ENCODE measurements at regions not wholly inside any gene's neighbourhood (a gene's known extent, or its start where the extent isn't known, plus 50 kb on each side); places are given as distances from the start of the nearest gene placed in this dataset.
"Not testable (repeated sequence)": the region's sequence is repeated elsewhere in the genome, so short reads cannot be mapped to it uniquely, and the experiment has no call there.

DNA sequence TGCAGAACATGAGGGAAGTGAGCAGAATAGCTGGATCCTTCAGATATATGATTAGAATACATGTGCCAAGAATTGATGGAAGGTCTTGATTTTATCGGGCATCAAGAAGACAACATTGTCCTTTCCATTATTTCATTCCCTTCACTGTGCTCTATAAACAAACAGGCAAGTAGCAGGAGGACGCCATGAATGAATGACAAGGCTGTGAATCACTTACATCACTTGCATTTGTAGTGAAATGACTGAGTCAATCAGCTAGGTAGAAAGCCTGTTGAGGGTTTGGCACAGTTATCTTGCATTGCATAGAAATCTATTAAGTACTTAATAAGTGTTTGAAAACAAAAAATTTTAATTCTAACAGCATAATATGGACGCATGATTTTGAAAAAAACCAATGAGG is 548.8 kb upstream of the IZUMO3 start:
- Histone ChIP-seq H3K36me3 (ENCODE audit: control insufficient read depth, insufficient read depth, low read length) (no peaks in the 10 kb centered on the region), H3K4me3 (ENCODE audit: low read depth, low read length) (no peak overlapping the region), H3K9me3 (ENCODE audit: control insufficient read depth, insufficient read depth, low read depth, low read length) (no peaks in the 10 kb centered on the region), H3K27me3 (ENCODE audit: control insufficient read depth, insufficient read depth, low read length) (no peaks in the 10 kb centered on the region), H3K4me1 (ENCODE audit: control insufficient read depth, insufficient read depth, low read length) (no peaks in the 10 kb centered on the region), H3K9ac (ENCODE audit: low read length) (no peak overlapping the region), H3K27ac (ENCODE audit: low read depth, low read length) (no peak overlapping the region)

- no peak overlapping the region for H3K9ac ChIP-seq (ENCODE audit: low read length)
- H3K36me3 ChIP-seq (ENCODE audit: control insufficient read depth, insufficient read depth, low read length): no peaks in the 10 kb centered on the region
- no peak overlapping the region for H3K4me3 ChIP-seq (ENCODE audit: low read depth, low read length)
- no peaks in the 10 kb centered on the region for H3K27me3 ChIP-seq (ENCODE audit: control insufficient read depth, insufficient read depth, low read length)
- H3K4me1 ChIP-seq (ENCODE audit: control insufficient read depth, insufficient read depth, low read length): no peaks in the 10 kb centered on the region
- H3K9me3 ChIP-seq (ENCODE audit: control insufficient read depth, insufficient read depth, low read depth, low read length): peaks cover 5% of the 10 kb centered on the region
- H3K27ac ChIP-seq (ENCODE audit: low read depth, low read length): no peak overlapping the region
Observed at GRCh38 chr9:25078202-25078601, 532.5 kb upstream of the IZUMO3 start.

DNA sequence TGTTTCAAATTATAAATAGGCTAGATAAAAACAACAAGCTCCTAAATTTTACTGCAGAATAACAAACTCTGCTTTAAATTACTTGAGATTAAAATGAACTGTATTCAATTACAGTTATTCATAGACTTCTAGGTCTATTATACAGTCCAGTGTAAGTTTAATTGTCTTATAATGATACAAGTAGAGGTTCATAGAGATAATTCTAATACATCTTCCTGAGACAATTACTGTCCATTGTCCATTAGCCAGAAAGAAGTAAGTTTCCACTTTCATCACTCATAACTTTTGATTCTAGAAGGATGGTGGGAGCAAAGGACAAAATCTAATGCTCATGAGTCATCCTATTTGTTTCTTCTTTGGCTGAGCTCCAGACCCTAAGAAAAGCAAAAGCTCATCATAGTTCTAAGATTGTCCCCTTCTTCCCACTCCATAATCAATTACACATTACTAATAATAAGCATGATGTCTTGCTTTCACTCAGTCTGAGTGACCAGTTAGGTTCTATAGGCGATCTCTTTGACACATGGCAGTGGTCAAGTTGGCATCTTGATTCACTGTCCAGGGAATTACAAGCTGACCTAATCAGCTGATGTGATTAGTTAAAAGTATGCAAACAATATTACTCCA is 502.5 kb upstream of the IZUMO3 start:
- Histone ChIP-seq H3K9me3 (ENCODE audit: control insufficient read depth, insufficient read depth, low read depth, low read length) (peaks cover 6% of the 10 kb centered on the region; the same call in 1 of the 2 replicates), H3K27me3 (ENCODE audit: control insufficient read depth, insufficient read depth, low read length) (no peaks in the 10 kb centered on the region), H3K4me3 (ENCODE audit: low read depth, low read length) (no peak overlapping the region), H3K36me3 (ENCODE audit: control insufficient read depth, insufficient read depth, low read length) (no peaks in the 10 kb centered on the region), H3K27ac (ENCODE audit: low read depth, low read length) (no peak overlapping the region), H3K4me1 (ENCODE audit: control insufficient read depth, insufficient read depth, low read length) (no peaks in the 10 kb centered on the region), H3K9ac (ENCODE audit: low read length) (no peak overlapping the region)

DNA sequence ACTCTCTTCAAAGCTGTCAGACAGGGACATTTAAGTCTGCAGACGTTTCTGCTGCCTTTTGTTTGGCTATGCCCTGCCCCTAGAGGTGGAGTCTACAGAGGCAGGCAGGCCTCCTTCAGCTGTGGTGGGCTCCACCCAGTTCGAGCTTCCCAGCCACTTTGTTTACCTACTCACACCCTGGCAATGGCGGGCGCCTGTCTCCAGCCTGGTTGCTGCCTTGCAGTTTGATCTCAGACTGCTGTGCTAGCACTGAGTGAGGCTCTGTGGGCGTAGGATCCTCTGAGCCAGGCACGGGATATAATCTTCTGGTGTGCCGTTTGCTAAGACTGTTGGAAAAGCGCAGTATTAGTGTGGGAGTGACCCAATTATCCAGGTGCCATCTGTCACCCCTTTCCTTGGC is 499.8 kb upstream of the IZUMO3 start:
- not testable (repeated sequence) for H3K9me3 ChIP-seq (ENCODE audit: control insufficient read depth, insufficient read depth, low read depth, low read length); H3K4me1 ChIP-seq (ENCODE audit: control insufficient read depth, insufficient read depth, low read length); H3K27me3 ChIP-seq (ENCODE audit: control insufficient read depth, insufficient read depth, low read length); H3K27ac ChIP-seq (ENCODE audit: low read depth, low read length); H3K36me3 ChIP-seq (ENCODE audit: control insufficient read depth, insufficient read depth, low read length); H3K9ac ChIP-seq (ENCODE audit: low read length); H3K4me3 ChIP-seq (ENCODE audit: low read depth, low read length)

DNA sequence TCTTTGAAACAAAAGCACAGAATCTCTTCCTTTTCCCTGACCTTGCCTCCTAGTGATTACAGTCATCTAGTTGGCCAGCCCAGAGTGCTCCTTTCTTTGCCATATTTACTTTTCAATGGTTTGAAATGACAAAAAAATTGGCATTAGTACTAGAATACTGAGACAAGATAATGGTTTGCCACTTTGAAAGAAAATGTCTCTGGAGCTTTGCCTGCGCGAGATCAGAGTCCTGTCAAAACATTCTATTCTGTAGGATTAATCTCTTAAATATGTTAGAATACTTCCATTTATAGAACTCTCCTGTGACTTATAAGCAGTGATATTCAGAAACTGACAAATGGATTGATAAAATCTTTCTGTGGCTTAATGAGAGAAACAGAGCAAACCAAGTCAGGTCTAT is 484.0 kb upstream of the IZUMO3 start:
- no peaks in the 10 kb centered on the region for H3K4me1 ChIP-seq (ENCODE audit: control insufficient read depth, insufficient read depth, low read length)
- no peaks in the 10 kb centered on the region for H3K27me3 ChIP-seq (ENCODE audit: control insufficient read depth, insufficient read depth, low read length)
- no peak overlapping the region for H3K4me3 ChIP-seq (ENCODE audit: low read depth, low read length)
- no peak overlapping the region for H3K9ac ChIP-seq (ENCODE audit: low read length)
- H3K36me3 ChIP-seq (ENCODE audit: control insufficient read depth, insufficient read depth, low read length): no peaks in the 10 kb centered on the region
- H3K27ac ChIP-seq (ENCODE audit: low read depth, low read length): no peak overlapping the region
- H3K9me3 ChIP-seq (ENCODE audit: control insufficient read depth, insufficient read depth, low read depth, low read length): no peaks in the 10 kb centered on the region

DNA sequence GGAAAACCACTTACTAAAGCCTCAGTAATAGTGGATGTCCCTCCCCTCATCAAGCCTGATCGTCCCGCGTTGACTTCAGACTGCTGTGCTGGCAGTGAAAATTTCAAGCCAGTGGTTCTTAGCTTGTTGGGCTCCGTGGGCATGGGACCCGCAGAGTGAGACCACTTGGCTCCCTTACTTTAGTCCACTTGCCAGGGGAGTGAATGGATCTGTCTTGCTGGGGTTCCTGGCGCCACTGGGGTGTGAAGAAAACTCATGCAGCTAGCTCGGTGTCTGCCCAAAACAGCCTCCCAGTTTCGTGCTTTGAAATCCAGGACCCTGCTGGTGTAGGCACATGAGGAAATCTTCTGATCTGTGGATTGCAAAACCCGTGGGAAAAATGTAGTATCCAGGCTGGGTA is 480.0 kb upstream of the IZUMO3 start:
- Histone ChIP-seq H3K4me1 (ENCODE audit: control insufficient read depth, insufficient read depth, low read length) (no peaks in the 10 kb centered on the region), H3K36me3 (ENCODE audit: control insufficient read depth, insufficient read depth, low read length) (no peaks in the 10 kb centered on the region), H3K27ac (ENCODE audit: low read depth, low read length) (no peak overlapping the region), H3K27me3 (ENCODE audit: control insufficient read depth, insufficient read depth, low read length) (no peaks in the 10 kb centered on the region), H3K9me3 (ENCODE audit: control insufficient read depth, insufficient read depth, low read depth, low read length) (no peaks in the 10 kb centered on the region), H3K9ac (ENCODE audit: low read length) (no peak overlapping the region), H3K4me3 (ENCODE audit: low read depth, low read length) (no peak overlapping the region)

GRCh38 chr9:25025156-25025555 is 479.5 kb upstream of the IZUMO3 start:
- no peaks in the 10 kb centered on the region for H3K36me3 ChIP-seq (ENCODE audit: control insufficient read depth, insufficient read depth, low read length)
- H3K9ac ChIP-seq (ENCODE audit: low read length): no peak overlapping the region
- no peak overlapping the region for H3K4me3 ChIP-seq (ENCODE audit: low read depth, low read length)
- H3K27me3 ChIP-seq (ENCODE audit: control insufficient read depth, insufficient read depth, low read length): no peaks in the 10 kb centered on the region
- H3K9me3 ChIP-seq (ENCODE audit: control insufficient read depth, insufficient read depth, low read depth, low read length): no peaks in the 10 kb centered on the region
- H3K4me1 ChIP-seq (ENCODE audit: control insufficient read depth, insufficient read depth, low read length): no peaks in the 10 kb centered on the region
- no peak overlapping the region for H3K27ac ChIP-seq (ENCODE audit: low read depth, low read length)

- Histone ChIP-seq H3K36me3 (ENCODE audit: control insufficient read depth, insufficient read depth, low read length) (no peaks in the 10 kb centered on the region), H3K27me3 (ENCODE audit: control insufficient read depth, insufficient read depth, low read length) (no peaks in the 10 kb centered on the region), H3K4me1 (ENCODE audit: control insufficient read depth, insufficient read depth, low read length) (no peaks in the 10 kb centered on the region), H3K4me3 (ENCODE audit: low read depth, low read length) (no peak overlapping the region), H3K27ac (ENCODE audit: low read depth, low read length) (no peak overlapping the region), H3K9me3 (ENCODE audit: control insufficient read depth, insufficient read depth, low read depth, low read length) (0 out of 2 replicates have a peak, but pooled peaks cover 3% of the 10 kb centered on the region), H3K9ac (ENCODE audit: low read length) (no peak overlapping the region)
Observed at GRCh38 chr9:25017779-25018178, 472.1 kb upstream of the IZUMO3 start.

DNA sequence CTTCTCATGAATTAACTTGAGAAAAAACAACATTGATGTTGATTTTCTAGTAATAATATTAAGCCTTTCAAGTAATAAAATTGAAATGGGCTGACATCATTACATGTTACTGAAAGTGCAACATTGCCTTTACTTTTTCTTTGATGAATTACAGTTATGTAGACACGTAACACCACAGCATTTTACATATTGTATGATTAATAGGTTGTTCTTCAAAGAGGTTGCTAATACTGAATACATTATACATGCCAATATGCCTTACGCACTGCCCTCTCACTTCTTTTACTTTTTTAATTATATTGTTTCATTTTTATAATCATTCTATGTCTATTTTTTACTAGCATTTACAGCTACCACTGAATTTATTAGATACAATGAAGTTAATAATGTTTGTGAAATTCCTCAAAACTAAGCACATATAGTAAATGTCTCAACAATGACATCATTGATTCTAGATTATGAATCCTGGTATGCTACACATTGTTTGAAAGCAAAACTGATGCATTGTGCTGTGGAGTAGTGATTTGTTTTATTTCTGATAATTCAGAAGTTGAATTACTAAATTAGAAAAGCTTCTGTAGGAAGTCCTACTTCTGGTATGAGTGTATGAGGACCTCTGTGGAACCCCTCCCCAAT is 464.4 kb upstream of the IZUMO3 start:
- Histone ChIP-seq H3K4me1 (ENCODE audit: control insufficient read depth, insufficient read depth, low read length) (no peaks in the 10 kb centered on the region), H3K36me3 (ENCODE audit: control insufficient read depth, insufficient read depth, low read length) (no peaks in the 10 kb centered on the region), H3K27ac (ENCODE audit: low read depth, low read length) (no peak overlapping the region), H3K27me3 (ENCODE audit: control insufficient read depth, insufficient read depth, low read length) (no peaks in the 10 kb centered on the region), H3K9me3 (ENCODE audit: control insufficient read depth, insufficient read depth, low read depth, low read length) (no peaks in the 10 kb centered on the region), H3K4me3 (ENCODE audit: low read depth, low read length) (no peak overlapping the region), H3K9ac (ENCODE audit: low read length) (no peak overlapping the region)

DNA sequence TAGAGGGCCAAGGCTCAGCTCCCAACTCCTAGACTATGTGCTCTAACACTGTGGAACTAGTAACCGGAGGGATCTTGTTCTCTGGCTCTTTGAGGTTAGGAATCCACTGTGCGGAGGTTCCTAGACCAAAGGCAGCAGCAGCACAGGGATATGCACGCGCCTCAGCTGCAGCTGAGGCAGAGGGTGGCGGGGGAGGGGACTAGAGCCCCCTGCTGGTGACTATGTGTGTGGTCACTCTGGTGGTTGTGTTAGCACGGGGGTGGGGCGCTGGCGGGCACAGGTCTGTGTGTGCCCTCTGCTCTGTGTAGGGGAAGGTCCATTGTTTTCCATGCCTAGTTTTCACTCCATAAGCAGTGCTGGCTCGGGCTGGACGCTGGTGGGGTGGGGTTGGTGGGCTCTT is 458.0 kb upstream of the IZUMO3 start:
- Histone ChIP-seq H3K27ac (ENCODE audit: low read depth, low read length) (no peak overlapping the region), H3K4me3 (ENCODE audit: low read depth, low read length) (no peak overlapping the region), H3K9me3 (ENCODE audit: control insufficient read depth, insufficient read depth, low read depth, low read length) (no peaks in the 10 kb centered on the region), H3K4me1 (ENCODE audit: control insufficient read depth, insufficient read depth, low read length) (0 out of 2 replicates have a peak, but pooled peaks cover 3% of the 10 kb centered on the region), H3K36me3 (ENCODE audit: control insufficient read depth, insufficient read depth, low read length) (no peaks in the 10 kb centered on the region), H3K9ac (ENCODE audit: low read length) (no peak overlapping the region), H3K27me3 (ENCODE audit: control insufficient read depth, insufficient read depth, low read length) (no peaks in the 10 kb centered on the region)

DNA sequence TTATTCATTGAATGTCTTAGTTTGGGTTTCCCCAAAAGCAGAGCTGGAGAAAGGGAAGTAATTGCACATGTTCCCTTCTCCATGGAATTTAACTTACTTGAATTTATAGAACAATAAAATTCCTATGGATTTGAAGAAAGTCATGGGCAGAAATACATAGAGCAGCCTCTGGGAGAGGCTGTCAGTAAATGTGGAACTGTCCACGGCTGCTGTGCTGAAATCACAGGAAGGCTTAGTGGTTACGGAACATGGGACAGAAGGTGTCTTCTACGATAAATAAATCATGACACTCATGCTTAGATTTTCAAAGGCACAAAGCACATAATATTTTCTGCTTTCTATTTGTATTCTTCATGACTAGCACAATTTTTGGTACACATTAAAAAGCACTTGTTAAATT is 440.6 kb upstream of the IZUMO3 start:
- H3K9me3 ChIP-seq (ENCODE audit: control insufficient read depth, insufficient read depth, low read depth, low read length): no peaks in the 10 kb centered on the region
- no peak overlapping the region for H3K4me3 ChIP-seq (ENCODE audit: low read depth, low read length)
- H3K27me3 ChIP-seq (ENCODE audit: control insufficient read depth, insufficient read depth, low read length): no peaks in the 10 kb centered on the region
- H3K4me1 ChIP-seq (ENCODE audit: control insufficient read depth, insufficient read depth, low read length): no peaks in the 10 kb centered on the region
- no peaks in the 10 kb centered on the region for H3K36me3 ChIP-seq (ENCODE audit: control insufficient read depth, insufficient read depth, low read length)
- H3K27ac ChIP-seq (ENCODE audit: low read depth, low read length): no peak overlapping the region
- no peak overlapping the region for H3K9ac ChIP-seq (ENCODE audit: low read length)
